ENCODE measurements at regions not wholly inside any gene's neighbourhood (a gene's known extent, or its start where the extent isn't known, plus 50 kb on each side); places are given as distances from the start of the nearest gene placed in this dataset.

- FAIRE-seq = no peak
- no peak for TF ChIP-seq POLR2A (IDR thresholded peaks at IDR 0.05; ENCODE audit: low read depth, low read length)
- DNase-seq (ENCODE audit: insufficient read length, low spot score) = no peak
Measured at GRCh38 chr14:96143906-96144305, 60.7 kb upstream of the BDKRB2 start.

DNA sequence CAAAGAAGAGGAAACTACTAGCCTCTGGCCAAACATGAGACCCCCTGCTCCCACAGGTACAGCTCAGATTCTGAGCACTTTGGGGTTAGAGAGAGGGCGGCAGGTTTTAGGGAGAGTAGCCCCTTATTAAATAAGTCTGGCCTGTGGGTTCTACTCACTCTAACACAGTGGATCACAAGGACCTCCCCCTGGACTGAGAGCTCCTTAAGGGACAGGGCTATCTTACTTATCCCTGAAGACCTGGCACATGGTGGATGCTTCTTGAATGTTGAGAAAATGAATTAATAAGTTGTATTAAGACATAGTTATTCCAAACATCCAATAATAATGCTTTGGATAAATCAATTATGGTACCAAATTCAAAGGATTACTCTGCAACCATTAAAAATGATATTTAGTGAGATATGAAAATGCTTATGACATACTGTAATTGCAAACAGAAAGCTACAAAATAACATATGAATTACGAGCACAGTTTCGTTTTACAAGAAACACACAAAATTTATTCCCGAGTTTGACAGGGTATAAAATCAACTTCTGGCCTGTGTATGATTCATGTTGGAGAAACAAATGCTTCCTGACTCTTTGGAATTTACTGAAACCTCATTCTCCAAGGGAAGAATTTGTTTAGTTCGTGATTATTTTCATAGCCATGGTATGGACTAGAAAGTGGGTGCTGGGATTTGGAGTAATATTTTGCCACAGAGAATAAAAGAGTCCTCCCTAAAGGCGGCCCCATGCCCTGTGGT lies 59.3 kb upstream of the BDKRB2 start:
- FAIRE-seq = peak; percentile 86
- no peak for DNase-seq (ENCODE audit: insufficient read length, low spot score)
- no peak for TF ChIP-seq POLR2A (IDR thresholded peaks at IDR 0.05; ENCODE audit: low read depth, low read length)

DNA sequence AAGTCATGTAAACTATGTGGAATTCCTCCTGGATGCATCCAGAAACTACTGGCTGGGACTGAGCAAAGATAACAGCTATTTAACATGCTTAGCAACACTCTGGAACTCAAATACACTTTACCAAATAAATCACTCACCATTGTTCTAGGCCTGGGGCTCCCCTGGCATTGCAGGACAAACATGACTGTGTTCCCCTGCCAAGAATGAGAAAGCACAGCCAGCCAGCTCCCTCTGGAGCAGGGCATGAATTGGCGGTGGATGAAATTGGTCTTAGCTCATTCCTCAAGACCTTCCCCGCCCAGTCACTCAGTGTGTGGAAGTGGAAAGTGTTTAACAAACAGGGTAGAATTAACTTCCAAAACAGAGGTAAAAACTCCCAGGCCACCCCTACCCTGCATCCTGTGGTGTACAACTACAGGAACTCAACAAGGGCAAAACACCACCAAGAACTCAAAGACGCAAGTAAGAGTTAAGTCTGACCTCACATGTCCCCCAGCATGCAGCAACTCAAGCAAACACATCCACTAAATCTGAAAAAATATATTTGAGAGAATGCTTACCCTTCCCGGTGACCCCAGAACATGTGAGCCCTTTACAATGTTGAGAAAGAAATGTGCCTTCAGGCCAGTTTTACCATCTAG lies 58.4 kb upstream of the BDKRB2 start:
- no peak for DNase-seq (ENCODE audit: insufficient read length, low spot score)
- peak; percentile 84 for FAIRE-seq
- no peak for TF ChIP-seq POLR2A (IDR thresholded peaks at IDR 0.05; ENCODE audit: low read depth, low read length)

GRCh38 chr14:96148631-96149030 lies 56.0 kb upstream of the BDKRB2 start:
- DNase-seq (ENCODE audit: insufficient read length, low spot score) (no peak), FAIRE-seq (no peak)
- TF ChIP-seq POLR2A (IDR thresholded peaks at IDR 0.05; ENCODE audit: low read depth, low read length) = no peak

DNA sequence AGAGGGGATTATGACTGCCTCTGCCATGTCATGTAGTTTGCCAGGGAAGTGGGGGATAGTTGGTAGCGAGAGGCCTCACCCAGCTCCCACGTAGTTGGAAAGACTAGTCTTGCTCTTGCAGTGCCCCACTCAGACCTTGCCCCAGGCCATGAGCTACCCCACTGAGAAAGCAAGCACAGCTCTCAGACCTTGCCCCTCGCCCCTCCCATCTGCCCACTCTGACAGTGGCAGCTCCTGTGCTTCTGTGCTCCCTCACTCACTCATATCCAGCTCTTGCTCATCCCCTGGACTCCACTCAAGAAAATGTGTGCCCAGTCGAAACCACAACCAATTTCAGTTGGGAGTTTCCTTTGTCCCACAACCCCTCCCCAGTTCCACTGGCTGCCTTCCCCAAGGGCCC lies 55.5 kb upstream of the BDKRB2 start:
- DNase-seq (ENCODE audit: insufficient read length, low spot score) (no peak), FAIRE-seq (no peak)
- no peak for TF ChIP-seq POLR2A (IDR thresholded peaks at IDR 0.05; ENCODE audit: low read depth, low read length)

GRCh38 chr14:96150214-96150613 lies 54.4 kb upstream of the BDKRB2 start:
- FAIRE-seq (no peak), DNase-seq (ENCODE audit: insufficient read length, low spot score) (no peak)
- no peak for TF ChIP-seq POLR2A (IDR thresholded peaks at IDR 0.05; ENCODE audit: low read depth, low read length)

DNA sequence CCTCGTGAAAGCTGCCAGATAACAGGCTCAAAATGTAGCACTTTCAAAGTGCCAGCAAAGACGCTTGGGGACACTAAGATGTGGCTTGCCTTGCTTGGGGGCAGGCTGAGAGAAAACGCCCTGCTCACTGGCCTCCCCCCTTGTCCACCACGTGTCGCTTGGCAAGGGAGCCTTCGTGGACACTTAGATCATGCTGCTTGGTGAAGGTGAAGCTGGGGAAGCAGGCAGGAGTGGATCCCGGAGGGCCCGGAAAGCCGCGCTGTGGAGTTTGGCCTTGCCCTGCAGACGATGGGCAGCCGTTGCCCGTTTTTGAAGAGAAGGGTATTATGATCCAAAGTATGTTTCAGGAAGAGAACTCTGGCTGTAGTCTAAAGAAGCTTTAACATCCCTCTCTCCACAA lies 53.4 kb upstream of the BDKRB2 start:
- no peak for TF ChIP-seq POLR2A (IDR thresholded peaks at IDR 0.05; ENCODE audit: low read depth, low read length)
- FAIRE-seq (no peak), DNase-seq (ENCODE audit: insufficient read length, low spot score) (no peak)

GRCh38 chr14:96153003-96153402 lies 51.6 kb upstream of the BDKRB2 start:
- FAIRE-seq (no peak), DNase-seq (ENCODE audit: insufficient read length, low spot score) (no peak)
- no peak for TF ChIP-seq POLR2A (IDR thresholded peaks at IDR 0.05; ENCODE audit: low read depth, low read length)

Data from H54 (cell line).